ENCODE measurements at regions not wholly inside any gene's neighbourhood (a gene's known extent, or its start where the extent isn't known, plus 50 kb on each side); places are given as distances from the start of the nearest gene placed in this dataset.

DNA sequence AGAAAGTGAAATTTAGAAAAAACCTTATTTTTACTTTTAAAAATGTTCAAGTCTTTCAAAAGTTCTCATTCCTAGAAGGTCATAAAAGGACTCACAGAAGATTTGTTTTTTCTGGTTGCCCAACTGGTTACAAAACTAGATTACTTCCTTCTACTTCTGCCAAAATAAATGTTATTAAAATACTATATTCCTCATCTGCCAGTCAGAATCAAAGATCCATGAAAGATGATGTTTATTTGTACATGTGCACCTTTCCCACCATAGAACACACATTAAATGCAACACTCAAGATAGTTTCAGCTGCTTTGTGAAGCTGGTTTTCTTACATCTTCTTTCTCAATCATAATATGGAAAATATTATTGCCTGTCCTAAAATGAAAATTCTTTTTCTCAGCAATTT, 465.4 kb downstream of the ETV1 start:
- Histone ChIP-seq H3K4me3 (ENCODE audit: low read length) (no peak overlapping the region), H3K27me3 (replicated peaks; ENCODE audit: control insufficient read depth, insufficient read depth, low read length) (no peaks in the 10 kb centered on the region), H3K4me1 (ENCODE audit: control insufficient read depth, insufficient read depth, low read length) (peaks cover 10% of the 10 kb centered on the region), H3K36me3 (ENCODE audit: control insufficient read depth, insufficient read depth, low read length, severe bottlenecking) (no peaks in the 10 kb centered on the region), H3K9ac (ENCODE audit: low read length) (no peak overlapping the region), H3K9me3 (ENCODE audit: control insufficient read depth, low read length) (no peaks in the 10 kb centered on the region)
- peak; percentile 7 for DNase-seq (ENCODE audit: low read depth)

DNA sequence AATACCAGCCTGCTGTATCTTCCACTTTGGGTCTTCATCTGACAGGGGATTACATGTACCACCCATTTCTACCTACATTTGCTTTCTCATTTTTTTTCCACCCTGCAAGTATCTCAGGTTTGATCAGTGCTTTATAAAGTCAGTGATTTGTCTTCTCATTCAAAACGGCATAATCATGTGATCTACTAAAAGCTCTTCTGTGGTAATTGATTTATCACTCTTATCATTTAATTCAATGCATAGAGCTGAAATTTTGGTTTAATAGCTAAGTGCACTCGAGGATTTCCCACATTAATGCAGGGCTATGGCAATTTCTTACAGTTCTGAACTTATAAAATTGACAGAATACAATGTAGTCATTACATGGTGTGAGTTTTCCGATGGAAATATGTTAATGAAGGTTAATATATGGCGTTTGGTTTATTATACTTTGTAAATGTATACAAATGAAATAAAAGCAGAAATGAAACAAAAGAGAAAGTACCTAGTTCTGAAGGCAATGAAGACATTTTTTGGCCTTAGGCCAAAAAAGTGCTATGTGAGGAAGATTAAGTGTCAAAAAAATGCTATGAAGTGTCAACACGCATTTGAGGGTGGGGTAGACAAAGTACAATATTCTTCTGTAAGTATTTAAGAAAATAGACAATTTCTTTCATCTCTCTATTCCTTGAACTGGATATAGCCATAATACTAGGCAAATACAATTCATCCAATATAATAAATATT, 457.3 kb downstream of the ETV1 start:
- DNase-seq (ENCODE audit: low read depth), result no peak
- Histone ChIP-seq H3K4me1 (ENCODE audit: control insufficient read depth, insufficient read depth, low read length) (no peaks in the 10 kb centered on the region), H3K4me3 (ENCODE audit: low read length) (no peak overlapping the region), H3K9ac (ENCODE audit: low read length) (no peak overlapping the region), H3K9me3 (ENCODE audit: control insufficient read depth, low read length) (no peaks in the 10 kb centered on the region), H3K27me3 (replicated peaks; ENCODE audit: control insufficient read depth, insufficient read depth, low read length) (no peaks in the 10 kb centered on the region), H3K36me3 (ENCODE audit: control insufficient read depth, insufficient read depth, low read length, severe bottlenecking) (no peaks in the 10 kb centered on the region)

DNA sequence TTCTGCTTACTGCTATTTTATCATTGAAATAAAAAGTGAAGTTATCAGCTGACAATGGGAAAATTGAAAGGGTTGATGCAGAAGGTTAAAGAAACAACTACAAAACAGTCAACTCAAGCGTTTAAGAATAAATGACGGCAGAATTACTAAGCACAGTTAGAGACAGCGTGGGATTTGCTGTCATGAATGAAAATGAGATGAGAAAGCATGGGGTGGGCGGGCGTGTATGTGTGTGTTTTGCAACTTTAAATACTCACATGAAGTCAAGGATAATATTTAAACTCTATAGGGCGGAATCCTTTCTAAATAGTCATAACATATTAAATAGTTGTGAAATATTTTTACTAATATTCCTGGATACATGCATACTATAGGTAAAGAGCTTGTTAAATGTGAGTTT, 450.8 kb downstream of the ETV1 start:
- Histone ChIP-seq H3K4me1 (ENCODE audit: control insufficient read depth, insufficient read depth, low read length) (no peaks in the 10 kb centered on the region), H3K36me3 (ENCODE audit: control insufficient read depth, insufficient read depth, low read length, severe bottlenecking) (no peaks in the 10 kb centered on the region), H3K9me3 (ENCODE audit: control insufficient read depth, low read length) (no peaks in the 10 kb centered on the region), H3K9ac (ENCODE audit: low read length) (no peak overlapping the region), H3K27me3 (replicated peaks; ENCODE audit: control insufficient read depth, insufficient read depth, low read length) (no peaks in the 10 kb centered on the region), H3K4me3 (ENCODE audit: low read length) (no peak overlapping the region)
- DNase-seq (ENCODE audit: low read depth), result no peak

DNA sequence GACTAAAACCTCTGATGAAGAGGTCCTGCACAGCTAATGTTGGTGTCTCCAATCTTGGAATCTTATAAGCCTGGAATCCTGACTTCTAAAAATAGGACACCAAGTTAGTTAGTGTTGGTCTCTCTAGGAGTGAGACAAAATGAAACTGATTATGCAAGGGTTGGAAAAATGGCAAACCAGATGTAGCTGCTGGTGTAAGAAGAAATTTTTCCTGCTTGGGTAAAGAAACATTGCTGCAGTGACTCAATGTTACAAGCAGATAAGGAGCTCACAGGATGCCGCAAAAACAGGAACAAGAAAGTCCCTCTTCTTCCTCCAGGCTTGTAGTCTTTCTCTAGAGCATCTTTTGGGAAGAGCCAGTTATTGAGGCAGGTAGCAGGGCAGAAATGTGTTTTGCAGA, 449.0 kb downstream of the ETV1 start:
- H3K9ac ChIP-seq (ENCODE audit: low read length), result no peak overlapping the region
- no peaks in the 10 kb centered on the region for H3K36me3 ChIP-seq (ENCODE audit: control insufficient read depth, insufficient read depth, low read length, severe bottlenecking)
- no peaks in the 10 kb centered on the region for H3K4me1 ChIP-seq (ENCODE audit: control insufficient read depth, insufficient read depth, low read length)
- H3K27me3 ChIP-seq (replicated peaks; ENCODE audit: control insufficient read depth, insufficient read depth, low read length), result no peaks in the 10 kb centered on the region
- DNase-seq (ENCODE audit: low read depth), result peak; percentile 39
- no peaks in the 10 kb centered on the region for H3K9me3 ChIP-seq (ENCODE audit: control insufficient read depth, low read length)
- H3K4me3 ChIP-seq (ENCODE audit: low read length), result no peak overlapping the region

DNA sequence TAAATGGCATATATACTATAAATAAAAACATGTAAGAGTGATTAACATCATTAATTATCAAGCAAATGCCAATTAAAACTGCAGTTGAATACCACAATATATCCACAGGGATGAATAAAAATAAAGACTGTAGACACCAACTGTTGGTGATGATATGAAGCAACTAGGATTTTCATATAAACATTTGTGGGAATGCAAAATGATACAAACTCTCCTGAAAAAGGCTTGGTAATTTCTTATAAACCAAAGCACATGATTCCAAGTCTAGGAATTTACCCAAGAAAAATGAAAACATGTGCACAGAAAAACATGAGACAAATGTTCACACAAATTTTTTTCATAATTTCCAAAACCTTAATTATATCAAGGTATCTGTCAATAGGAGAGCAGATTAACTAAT, 448.1 kb downstream of the ETV1 start:
- Histone ChIP-seq H3K4me1 (ENCODE audit: control insufficient read depth, insufficient read depth, low read length) (no peaks in the 10 kb centered on the region), H3K36me3 (ENCODE audit: control insufficient read depth, insufficient read depth, low read length, severe bottlenecking) (no peaks in the 10 kb centered on the region), H3K4me3 (ENCODE audit: low read length) (no peak overlapping the region), H3K9ac (ENCODE audit: low read length) (no peak overlapping the region), H3K9me3 (ENCODE audit: control insufficient read depth, low read length) (no peaks in the 10 kb centered on the region), H3K27me3 (replicated peaks; ENCODE audit: control insufficient read depth, insufficient read depth, low read length) (no peaks in the 10 kb centered on the region)
- DNase-seq (ENCODE audit: low read depth), result no peak

DNA sequence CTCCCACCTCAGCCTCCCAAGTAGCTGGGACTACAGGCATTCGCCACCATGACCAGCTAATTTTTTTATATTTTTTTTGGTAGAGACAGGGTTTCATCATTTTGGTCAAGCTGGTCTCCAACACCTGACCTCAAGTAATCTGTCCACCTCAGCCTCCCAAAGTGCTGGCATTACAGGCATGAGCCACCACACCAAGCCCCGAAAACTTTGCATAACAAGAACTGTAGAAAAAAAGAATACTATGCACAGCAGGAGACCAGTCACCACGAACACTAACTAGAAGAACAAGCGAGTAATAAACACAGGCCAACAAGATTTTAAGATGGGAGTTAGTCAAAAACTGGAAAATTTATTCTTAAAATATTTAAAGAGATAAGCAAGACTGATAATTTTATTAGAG, 447.0 kb downstream of the ETV1 start:
- H3K4me1 ChIP-seq (ENCODE audit: control insufficient read depth, insufficient read depth, low read length), result no peaks in the 10 kb centered on the region
- no peak for DNase-seq (ENCODE audit: low read depth)

DNA sequence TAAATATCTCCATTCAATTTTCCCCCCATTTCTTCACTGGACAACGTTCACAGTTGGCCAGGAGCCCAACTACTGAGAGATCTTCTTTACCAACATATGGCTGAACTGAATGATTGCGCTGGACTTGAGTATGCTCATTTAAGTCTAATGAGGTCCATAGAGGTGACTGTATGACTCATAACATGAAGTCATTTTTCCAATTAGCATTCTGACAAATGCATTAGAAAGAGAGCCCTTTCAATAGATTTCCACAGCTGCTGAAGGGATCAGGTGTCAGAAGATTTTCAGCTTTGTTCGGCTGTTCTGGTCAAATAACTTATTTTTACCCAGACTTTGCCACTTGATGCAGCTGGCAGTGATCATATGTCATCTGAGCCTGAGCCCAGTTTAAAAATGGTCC, 438.0 kb downstream of the ETV1 start:
- no peaks in the 10 kb centered on the region for H3K9me3 ChIP-seq (ENCODE audit: control insufficient read depth, low read length)
- H3K9ac ChIP-seq (ENCODE audit: low read length), result no peak overlapping the region
- DNase-seq (ENCODE audit: low read depth), result no peak
- H3K27me3 ChIP-seq (replicated peaks; ENCODE audit: control insufficient read depth, insufficient read depth, low read length), result no peaks in the 10 kb centered on the region
- no peaks in the 10 kb centered on the region for H3K4me1 ChIP-seq (ENCODE audit: control insufficient read depth, insufficient read depth, low read length)
- H3K36me3 ChIP-seq (ENCODE audit: control insufficient read depth, insufficient read depth, low read length, severe bottlenecking), result no peaks in the 10 kb centered on the region
- H3K4me3 ChIP-seq (ENCODE audit: low read length), result no peak overlapping the region

More for the DNA sequence above, 447.0 kb downstream of the ETV1 start:
- H3K9ac ChIP-seq (ENCODE audit: low read length), result no peak overlapping the region
- H3K4me3 ChIP-seq (ENCODE audit: low read length), result no peak overlapping the region
- no peaks in the 10 kb centered on the region for H3K27me3 ChIP-seq (replicated peaks; ENCODE audit: control insufficient read depth, insufficient read depth, low read length)
- no peaks in the 10 kb centered on the region for H3K9me3 ChIP-seq (ENCODE audit: control insufficient read depth, low read length)
- no peaks in the 10 kb centered on the region for H3K36me3 ChIP-seq (ENCODE audit: control insufficient read depth, insufficient read depth, low read length, severe bottlenecking)

DNA sequence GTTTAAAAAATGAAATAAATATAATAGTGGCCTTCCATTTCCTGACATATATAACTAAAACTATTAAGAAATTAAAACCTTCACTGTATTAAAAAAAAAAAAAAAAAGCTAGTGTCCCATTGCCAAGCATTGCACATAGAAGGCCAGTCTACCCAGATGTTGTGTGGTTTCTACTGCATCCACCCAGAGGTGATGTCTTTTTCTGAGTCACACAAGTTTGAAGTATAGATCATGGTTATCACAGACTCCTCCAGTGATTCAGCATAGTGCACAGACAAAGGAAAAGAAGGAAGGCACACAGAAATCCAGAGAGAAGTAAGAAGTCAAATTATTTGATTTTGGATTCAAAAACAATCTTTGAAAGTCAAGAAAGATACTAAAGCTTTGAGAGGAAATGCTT, 429.0 kb downstream of the ETV1 start:
- Histone ChIP-seq H3K27me3 (replicated peaks; ENCODE audit: control insufficient read depth, insufficient read depth, low read length) (no peaks in the 10 kb centered on the region), H3K4me1 (ENCODE audit: control insufficient read depth, insufficient read depth, low read length) (no peaks in the 10 kb centered on the region), H3K9me3 (ENCODE audit: control insufficient read depth, low read length) (no peaks in the 10 kb centered on the region), H3K9ac (ENCODE audit: low read length) (no peak overlapping the region), H3K36me3 (ENCODE audit: control insufficient read depth, insufficient read depth, low read length, severe bottlenecking) (no peaks in the 10 kb centered on the region), H3K4me3 (ENCODE audit: low read length) (no peak overlapping the region)
- no peak for DNase-seq (ENCODE audit: low read depth)

DNA sequence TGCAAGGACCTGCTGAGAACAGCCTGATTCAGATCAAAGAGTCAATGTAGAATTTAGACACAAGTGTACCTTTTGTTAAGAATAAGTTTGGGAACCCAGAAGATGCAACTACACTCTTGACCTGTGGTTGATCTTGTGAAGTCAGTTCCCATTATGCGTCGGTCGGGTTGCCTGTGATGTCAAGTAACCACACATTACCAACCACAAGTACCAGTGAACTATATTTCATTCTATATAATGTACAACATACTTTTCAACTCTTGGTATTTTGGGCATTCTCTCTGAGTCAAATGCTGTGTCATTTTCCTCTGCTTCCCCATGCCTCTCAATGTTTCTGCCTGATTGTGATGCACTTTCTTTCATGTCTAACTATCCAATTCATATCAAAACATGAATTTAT, 426.2 kb downstream of the ETV1 start:
- H3K4me1 ChIP-seq (ENCODE audit: control insufficient read depth, insufficient read depth, low read length), result no peaks in the 10 kb centered on the region
- no peak overlapping the region for H3K9ac ChIP-seq (ENCODE audit: low read length)
- no peak overlapping the region for H3K4me3 ChIP-seq (ENCODE audit: low read length)
- no peaks in the 10 kb centered on the region for H3K9me3 ChIP-seq (ENCODE audit: control insufficient read depth, low read length)
- no peaks in the 10 kb centered on the region for H3K27me3 ChIP-seq (replicated peaks; ENCODE audit: control insufficient read depth, insufficient read depth, low read length)
- no peak for DNase-seq (ENCODE audit: low read depth)
- no peaks in the 10 kb centered on the region for H3K36me3 ChIP-seq (ENCODE audit: control insufficient read depth, insufficient read depth, low read length, severe bottlenecking)

DNA sequence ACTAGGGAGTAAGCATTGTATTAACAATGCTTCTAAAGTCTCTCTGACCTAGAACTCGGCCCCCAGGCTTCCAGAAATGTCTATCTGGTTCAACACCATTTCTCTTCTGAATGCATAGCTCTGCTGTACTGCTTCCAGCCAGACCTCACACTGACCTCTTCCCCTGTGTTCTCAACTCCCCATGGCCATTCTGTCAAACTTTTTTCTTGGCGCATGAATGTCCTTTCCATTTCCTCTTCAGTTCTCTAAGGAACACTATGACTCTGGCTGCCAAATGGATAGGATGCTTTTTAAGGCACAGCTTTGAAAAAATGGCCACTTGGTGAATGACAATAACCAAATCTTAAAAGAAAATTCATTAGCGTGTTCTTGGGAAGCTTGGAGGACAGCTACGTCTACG, 425.8 kb downstream of the ETV1 start:
- Histone ChIP-seq H3K4me1 (ENCODE audit: control insufficient read depth, insufficient read depth, low read length) (no peaks in the 10 kb centered on the region), H3K4me3 (ENCODE audit: low read length) (no peak overlapping the region), H3K9me3 (ENCODE audit: control insufficient read depth, low read length) (no peaks in the 10 kb centered on the region), H3K27me3 (replicated peaks; ENCODE audit: control insufficient read depth, insufficient read depth, low read length) (no peaks in the 10 kb centered on the region), H3K36me3 (ENCODE audit: control insufficient read depth, insufficient read depth, low read length, severe bottlenecking) (no peaks in the 10 kb centered on the region), H3K9ac (ENCODE audit: low read length) (no peak overlapping the region)
- DNase-seq (ENCODE audit: low read depth), result no peak

DNA sequence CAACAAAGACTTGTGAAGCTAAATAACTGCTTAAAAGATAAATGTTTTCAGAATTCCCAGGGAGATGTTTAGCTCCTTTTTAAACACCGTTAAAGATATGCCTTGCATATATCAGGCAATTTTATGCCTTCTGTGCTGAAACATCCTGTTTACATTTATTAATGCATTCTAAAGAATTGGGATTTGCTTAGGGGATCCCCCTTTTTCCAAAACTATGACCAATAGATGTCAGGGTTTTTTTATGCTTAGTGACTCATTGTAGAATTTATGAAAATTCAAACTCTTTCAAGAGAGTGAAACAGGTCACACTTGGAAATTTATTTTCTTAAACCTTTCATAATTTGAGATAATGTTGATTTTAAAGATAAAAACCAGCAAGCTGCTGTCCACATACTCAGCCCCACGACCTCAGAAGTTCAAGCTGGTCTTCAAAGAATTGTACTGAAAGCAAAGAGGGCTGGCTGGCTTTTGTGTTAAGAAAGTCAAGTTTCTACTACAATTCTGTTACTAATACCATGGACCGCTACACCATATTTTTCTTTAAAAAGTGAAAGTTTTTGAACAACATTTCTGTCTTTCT, 411.8 kb downstream of the ETV1 start:
- Histone ChIP-seq H3K4me1 (ENCODE audit: control insufficient read depth, insufficient read depth, low read length) (no peaks in the 10 kb centered on the region), H3K27me3 (replicated peaks; ENCODE audit: control insufficient read depth, insufficient read depth, low read length) (no peaks in the 10 kb centered on the region), H3K9me3 (ENCODE audit: control insufficient read depth, low read length) (no peaks in the 10 kb centered on the region), H3K4me3 (ENCODE audit: low read length) (no peak overlapping the region), H3K36me3 (ENCODE audit: control insufficient read depth, insufficient read depth, low read length, severe bottlenecking) (no peaks in the 10 kb centered on the region), H3K9ac (ENCODE audit: low read length) (no peak overlapping the region)
- no peak for DNase-seq (ENCODE audit: low read depth)

DNA sequence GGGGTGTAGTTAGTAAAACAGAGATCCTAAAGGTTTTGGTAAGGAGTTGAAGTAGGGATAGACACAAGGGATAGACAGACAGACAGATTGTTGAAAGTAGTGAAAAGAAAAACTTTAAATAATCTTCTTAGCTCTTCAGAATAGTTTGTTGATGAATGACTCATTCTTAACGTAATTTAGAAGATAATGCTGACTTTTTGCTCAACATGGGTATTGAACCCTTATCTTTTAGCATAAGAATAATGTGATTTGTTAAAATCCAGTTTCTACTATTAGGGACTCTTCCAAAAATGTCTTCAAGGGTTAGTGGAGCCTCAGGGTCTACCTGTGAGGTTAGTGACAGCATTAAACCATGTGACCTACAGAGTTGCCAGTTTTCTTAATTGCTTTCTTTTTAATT, 411.2 kb downstream of the ETV1 start:
- no peak for DNase-seq (ENCODE audit: low read depth)
- Histone ChIP-seq H3K4me1 (ENCODE audit: control insufficient read depth, insufficient read depth, low read length) (no peaks in the 10 kb centered on the region), H3K36me3 (ENCODE audit: control insufficient read depth, insufficient read depth, low read length, severe bottlenecking) (no peaks in the 10 kb centered on the region), H3K27me3 (replicated peaks; ENCODE audit: control insufficient read depth, insufficient read depth, low read length) (no peaks in the 10 kb centered on the region), H3K4me3 (ENCODE audit: low read length) (no peak overlapping the region), H3K9ac (ENCODE audit: low read length) (no peak overlapping the region), H3K9me3 (ENCODE audit: control insufficient read depth, low read length) (no peaks in the 10 kb centered on the region)
